H1 (cell line): ENCODE measurements at regions not wholly inside any gene's neighbourhood (a gene's known extent, or its start where the extent isn't known, plus 50 kb on each side); places are given as distances from the start of the nearest gene placed in this dataset.

ENCODE experiments used
- CTCF ChIA-PET: fragments of 300-600 bp; sonication (Branson Sonifier 250); formaldehyde crosslinking; loops from one replicate; lab custom pipeline; 2021; ENCODE audit not compliant: partially characterized antibody; lab: Charles Lee
- POLR2A ChIA-PET: fragments of 300-600 bp; sonication (Branson Sonifier 250); formaldehyde crosslinking; loops from one replicate; lab custom pipeline; 2021; ENCODE audit warnings: inconsistent platforms; ENCODE audit not compliant: partially characterized antibody; lab: Charles Lee
- DNase-seq, 2 experiments: peaks; one replicate each; pipeline versions ENCODE4 v3.0.0 to v3.0.0-alpha.2; 2010 to 2022; ENCODE audit warnings: low spot score in 2 of 2, low read depth in 1 of 2, mixed read lengths in 1 of 2
- FAIRE-seq: peaks from 2 replicates; lab custom pipeline; 2011; peaks lifted over from hg19 to GRCh38; lab: Jason Lieb, UNC
- H2AFZ ChIP-seq: 2 replicates; pipeline ENCODE4 v1.8.1; 2012; ENCODE audit warnings: low read length, inconsistent platforms
- H2AK5ac ChIP-seq: 2 replicates; pipeline ENCODE4 v1.6.1; 2013; ENCODE audit warnings: low read depth, low read length
- H2BK120ac ChIP-seq: replicated peaks from 2 replicates; pipeline ENCODE3; 2013; ENCODE audit warnings: low read depth, low read length, inconsistent platforms
- H2BK12ac ChIP-seq: 2 replicates; pipeline ENCODE4 v1.6.1; 2013; ENCODE audit warnings: low read depth, low read length
- H2BK15ac ChIP-seq: 2 replicates; pipeline ENCODE4 v1.6.1; 2013; ENCODE audit warnings: low read length
- H2BK20ac ChIP-seq: 2 replicates; pipeline ENCODE4 v1.6.1; 2013; ENCODE audit warnings: low read length
- H2BK5ac ChIP-seq: 2 replicates; pipeline ENCODE4 v1.6.1; 2013; ENCODE audit warnings: low read depth, low read length
- H3K14ac ChIP-seq: 2 replicates; pipeline ENCODE4 v1.6.1; 2013; ENCODE audit warnings: inconsistent platforms; ENCODE audit not compliant: insufficient read length
- H3K18ac ChIP-seq: 2 replicates; pipeline ENCODE4 v1.6.1; 2013; ENCODE audit warnings: low read length; ENCODE audit errors: extremely low read depth
- H3K23ac ChIP-seq: 2 replicates; pipeline ENCODE4 v1.6.1; 2013; ENCODE audit warnings: inconsistent platforms; ENCODE audit not compliant: insufficient read length
- H3K23me2 ChIP-seq: 2 replicates; pipeline ENCODE4 v1.6.1; 2013; ENCODE audit warnings: low read depth, low read length
- H3K27ac ChIP-seq: 2 replicates; pipeline ENCODE4 v1.6.1; 2011; ENCODE audit warnings: low read depth, low read length, inconsistent platforms
- H3K27me3 ChIP-seq, 4 experiments: replicated peaks in 1 of 4; 1 replicate in 1 of 4; 2 replicates in 3 of 4; pipeline versions ENCODE4 v1.6.1 to v1.8.1; 2011 to 2013; ENCODE audit warnings: low read length in 3 of 4, mild to moderate bottlenecking in 3 of 4, inconsistent platforms in 2 of 4, mixed read lengths in 2 of 4, moderate library complexity in 1 of 4; ENCODE audit not compliant: control insufficient read depth in 3 of 4, insufficient read depth in 3 of 4; ENCODE audit errors: extremely low read depth in 1 of 4
- H3K36me3 ChIP-seq, 4 experiments: 2 replicates each; pipeline versions ENCODE4 v1.6.1 to v1.8.1; 2011 to 2013; ENCODE audit warnings: mild to moderate bottlenecking in 4 of 4, low read length in 3 of 4, moderate library complexity in 2 of 4, control low read depth in 1 of 4, inconsistent platforms in 1 of 4; ENCODE audit not compliant: insufficient read depth in 4 of 4, control insufficient read depth in 2 of 4
- H3K4ac ChIP-seq: replicated peaks from 2 replicates; pipeline ENCODE3; 2013; ENCODE audit warnings: low read length, low read depth, mixed read lengths, inconsistent platforms; ENCODE audit not compliant: insufficient read length
- H3K4me1 ChIP-seq, 4 experiments: replicated peaks in 1 of 4; 1 replicate in 1 of 4; 2 replicates in 3 of 4; pipeline versions ENCODE4 v1.6.1 to v1.8.1; 2011 to 2013; ENCODE audit warnings: low read length in 3 of 4, inconsistent platforms in 2 of 4, mixed read lengths in 1 of 4; ENCODE audit not compliant: insufficient read depth in 4 of 4, control insufficient read depth in 3 of 4
- H3K4me2 ChIP-seq, 2 experiments: 2 replicates each; pipeline versions ENCODE4 v1.6.1 to v1.8.1; 2011 to 2013; ENCODE audit warnings: low read depth in 2 of 2, low read length in 2 of 2, control low read depth in 1 of 2, inconsistent platforms in 1 of 2, mild to moderate bottlenecking in 1 of 2; ENCODE audit not compliant: insufficient read depth in 1 of 2
- H3K4me3 ChIP-seq, 4 experiments: fragments of 200-600, 300-600 bp in 1 of 4; sonication (generic), shearing (Covaris generic), sonication (Bioruptor Twin) in 1 of 4; 2 replicates each; pipeline versions ENCODE4 v1.5.1 to v1.8.1; 2011 to 2016; ENCODE audit warnings: low read length in 4 of 4, low read depth in 3 of 4, control low read depth in 2 of 4, inconsistent platforms in 2 of 4, mild to moderate bottlenecking in 2 of 4, mixed read lengths in 1 of 4, moderate library complexity in 1 of 4; ENCODE audit not compliant: insufficient read depth in 2 of 4; ENCODE audit errors: extremely low read depth in 1 of 4
- H3K56ac ChIP-seq: replicated peaks from 2 replicates; pipeline ENCODE3; 2013; ENCODE audit warnings: low read depth, mild to moderate bottlenecking, mixed read lengths, low read length, inconsistent platforms; ENCODE audit not compliant: insufficient read length
- H3K79me1 ChIP-seq: 2 replicates; pipeline ENCODE4 v1.6.1; 2013; ENCODE audit warnings: low read depth, low read length, control low read depth
- H3K79me2 ChIP-seq, 2 experiments: 2 replicates each; pipeline versions ENCODE4 v1.6.1 to v1.8.1; 2012 to 2013; ENCODE audit warnings: low read length in 2 of 2, mild to moderate bottlenecking in 2 of 2, inconsistent platforms in 1 of 2; ENCODE audit not compliant: insufficient read depth in 2 of 2, control insufficient read depth in 1 of 2
- H3K9ac ChIP-seq, 4 experiments: replicated peaks in 1 of 4; 1 replicate in 1 of 4; 2 replicates in 3 of 4; pipeline versions ENCODE4 v1.6.1 to v1.8.1; 2011 to 2013; ENCODE audit warnings: low read depth in 3 of 4, low read length in 3 of 4, control low read depth in 2 of 4, mild to moderate bottlenecking in 2 of 4, moderate library complexity in 2 of 4, inconsistent platforms in 1 of 4; ENCODE audit errors: extremely low read depth in 1 of 4
- H3K9me3 ChIP-seq, 2 experiments: 2 replicates each; pipeline versions ENCODE4 v1.6.1 to v1.8.1; 2012 to 2013; ENCODE audit warnings: mild to moderate bottlenecking in 2 of 2, moderate library complexity in 2 of 2, control low read depth in 1 of 2, inconsistent platforms in 1 of 2, low read depth in 1 of 2, low read length in 1 of 2, mixed read lengths in 1 of 2; ENCODE audit not compliant: insufficient read depth in 2 of 2
- H4K20me1 ChIP-seq, 2 experiments: replicated peaks in 1 of 2; 2 replicates each; pipeline versions ENCODE3 to v1.8.1; 2011 to 2013; ENCODE audit warnings: inconsistent platforms in 2 of 2, low read length in 2 of 2, mild to moderate bottlenecking in 1 of 2; ENCODE audit not compliant: insufficient read depth in 2 of 2, control insufficient read depth in 1 of 2
- H4K5ac ChIP-seq: 2 replicates; pipeline ENCODE4 v1.6.1; 2013; ENCODE audit warnings: low read length, low read depth, mixed read lengths, inconsistent platforms; ENCODE audit not compliant: insufficient read length
- H4K8ac ChIP-seq: 2 replicates; pipeline ENCODE4 v1.8.0; 2013; ENCODE audit warnings: mild to moderate bottlenecking, moderate library complexity, low read length, inconsistent platforms; ENCODE audit not compliant: insufficient read depth; ENCODE audit errors: extremely low read depth
- H4K91ac ChIP-seq: replicated peaks from 2 replicates; pipeline ENCODE3; 2013; ENCODE audit warnings: low read length, mixed read lengths, inconsistent platforms; ENCODE audit not compliant: insufficient read length
- CBX8 ChIP-seq: fragments of 300-800, 300-1000 bp; sonication (generic); IDR thresholded peaks from 2 replicates; pipeline ENCODE4 v1.7.1; 2016; ENCODE audit warnings: low read depth, low read length, borderline replicate concordance
- EGR1 ChIP-seq: IDR thresholded peaks from 2 replicates; pipeline ENCODE4 v1.6.1; 2011; ENCODE audit warnings: low read depth, low read length, borderline replicate concordance
- HDAC6 ChIP-seq: IDR thresholded peaks from one replicate; pipeline ENCODE4 v1.7.1; 2012; ENCODE audit warnings: low read depth, mild to moderate bottlenecking, inconsistent platforms, low read length, moderate library complexity
- KDM5A ChIP-seq: fragments of 200-600 bp; IDR thresholded peaks from 2 replicates; pipeline ENCODE4 v1.7.1; 2012; ENCODE audit warnings: mild to moderate bottlenecking, low read length, inconsistent platforms, mixed read lengths
- POLR2A ChIP-seq, 2 experiments: IDR thresholded peaks; 1 replicate in 1 of 2; 2 replicates in 1 of 2; pipeline ENCODE4 v1.6.1; 2011; ENCODE audit warnings: low read depth in 2 of 2, low read length in 2 of 2, mild to moderate bottlenecking in 2 of 2; ENCODE audit errors: control extremely low read depth in 1 of 2
- SIRT6 ChIP-seq: IDR thresholded peaks from one replicate; pipeline ENCODE4 v1.7.1; 2012; ENCODE audit warnings: low read length, inconsistent platforms
- WGBS, 2 experiments: shearing (Covaris generic) in 1 of 2; methylation state at CpG; one replicate each; pipeline versions ENCODE4 v1.1.6 to v1.1.7; 2013 to 2015; ENCODE audit warnings: low lambda C conversion rate in 2 of 2, mixed read lengths in 2 of 2, inconsistent platforms in 1 of 2, low coverage in 1 of 2, missing lambda C conversion rate in 1 of 2; ENCODE audit not compliant: insufficient replicate concordance in 2 of 2, insufficient coverage in 1 of 2, insufficient read length in 1 of 2; ENCODE audit errors: extremely low coverage in 1 of 2, missing lambda C conversion rate in 1 of 2; 5-methylcytosine and 5-hydroxymethylcytosine counted together

DNA sequence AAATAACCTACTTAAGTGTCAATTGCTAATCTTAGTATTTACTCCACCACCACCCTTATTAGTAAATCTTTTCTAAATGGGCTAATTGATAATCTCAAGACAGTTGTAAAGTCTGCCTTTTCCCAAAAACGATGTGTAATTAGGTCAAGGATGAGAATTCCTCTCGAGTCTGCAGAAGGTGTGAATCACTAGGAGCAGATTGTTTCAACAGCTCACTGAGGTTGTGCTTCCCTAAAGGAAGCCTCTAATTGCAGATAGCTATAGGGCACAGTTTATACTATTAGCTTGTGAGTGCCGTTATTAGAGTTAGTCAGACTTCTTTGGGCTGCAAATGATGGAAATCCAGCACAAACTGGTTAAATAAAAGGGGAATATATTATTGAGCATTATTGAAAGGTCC lies 84.9 kb downstream of the C11orf91 start:
- whole genome bisulfite sequencing, 2 experiments: 100% methylated on average over 3 of the region's 3 CpGs; no CpG with 5 or more reads in 1 of the 2 experiments
- no peak for FAIRE-seq

More for the DNA sequence above, 84.9 kb downstream of the C11orf91 start:
- Histone ChIP-seq H3K18ac (no peak overlapping the region), H4K8ac (no peak overlapping the region), H3K9me3 (no peaks in the 10 kb centered on the region), H3K79me2 (no peaks in the 10 kb centered on the region), H2BK120ac (no peak overlapping the region), H3K14ac (no peak overlapping the region), H3K23ac (no peak overlapping the region), H2BK5ac (no peak overlapping the region), H3K4me1 (peaks cover 0 to 2% (median 0%) of the 10 kb centered on the region in 4 experiments; a peak in 1 of 7 replicates), H3K27ac (no peak overlapping the region), H2BK15ac (no peak overlapping the region), H4K5ac (no peak overlapping the region), H3K27me3 (no peaks in the 10 kb centered on the region), H3K23me2 (peaks cover 3% of the 10 kb centered on the region; the same call in 1 of the 2 replicates), H4K91ac (no peak overlapping the region), H3K36me3 (no peaks in the 10 kb centered on the region), H2AK5ac (no peak overlapping the region), H3K4ac (no peak overlapping the region), H3K79me1 (no peaks in the 10 kb centered on the region), H3K56ac (no peak overlapping the region), H2AFZ (no peak overlapping the region), H3K4me3 (no peak overlapping the region), H3K9ac (no peak overlapping the region), H3K4me2 (no peak overlapping the region), H4K20me1 (no peaks in the 10 kb centered on the region), H2BK20ac (no peak overlapping the region), H2BK12ac (no peak overlapping the region)
- DNase-seq: no peak
- no peak for TF ChIP-seq HDAC6
- no peak for TF ChIP-seq SIRT6
- no peak for TF ChIP-seq CBX8
- TF ChIP-seq EGR1: no peak
- TF ChIP-seq POLR2A (IDR thresholded peaks at IDR 0.05; ENCODE audit: control extremely low read depth in 1 of 2, low read depth in 2 of 2, low read length in 2 of 2): no peak
- no peak for TF ChIP-seq KDM5A
- POLR2A ChIA-PET: no interaction called here
- CTCF ChIA-PET: no interaction called here
